SK-N-SH (cell line): ENCODE measurements at regions not wholly inside any gene's neighbourhood (a gene's known extent, or its start where the extent isn't known, plus 50 kb on each side); places are given as distances from the start of the nearest gene placed in this dataset.

ENCODE experiments used
- CTCF ChIA-PET: fragments of 300-600, 350-600 bp; formaldehyde crosslinking; extraction: SDS; loops from one replicate; lab custom pipeline; 2021; lab: Yijun Ruan, JAX
- POLR2A ChIA-PET: fragments of 350-600 bp; sonication (Branson Sonifier 250); formaldehyde crosslinking; extraction: SDS; loops from one replicate; lab custom pipeline; 2020; ENCODE audit warnings: antibody characterized with exemption, inconsistent platforms; lab: Yijun Ruan, JAX
- DNase-seq: peaks from one replicate; pipeline ENCODE4 v3.0.0; 2012
- H2AFZ ChIP-seq: fragments of 200-600 bp; sonication (generic); 2 replicates; pipeline ENCODE4 v1.8.1; 2016; ENCODE audit warnings: antibody characterized with exemption, mild to moderate bottlenecking, low read depth
- H3F3A ChIP-seq: fragments of 200-600 bp; sonication (generic); replicated peaks from 2 replicates; pipeline ENCODE3; 2016; ENCODE audit warnings: antibody characterized with exemption, mild to moderate bottlenecking; ENCODE audit not compliant: insufficient read depth
- H3K27ac ChIP-seq, 2 experiments: fragments of 200-500 bp in 1 of 2; fragments of 200-600 bp in 1 of 2; sonication (Bioruptor generic) in 1 of 2; sonication (generic), shearing (Covaris generic) in 1 of 2; 2 replicates each; pipeline versions ENCODE4 v1.5.1 to v1.6.1; 2014 to 2016; ENCODE audit warnings: low read depth in 2 of 2, inconsistent platforms in 1 of 2, low read length in 1 of 2, mild to moderate bottlenecking in 1 of 2, mixed read lengths in 1 of 2
- H3K27me3 ChIP-seq: fragments of 200-600 bp; sonication (generic), shearing (Covaris generic); 2 replicates; pipeline ENCODE4 v1.6.1; 2016; ENCODE audit warnings: mixed run types; ENCODE audit not compliant: insufficient read depth
- H3K36me3 ChIP-seq, 2 experiments: fragments of 200-500 bp in 1 of 2; fragments of 200-600 bp in 1 of 2; sonication (Bioruptor generic) in 1 of 2; sonication (generic) in 1 of 2; replicated peaks in 1 of 2; 2 replicates each; pipeline versions ENCODE3 to v1.5.1; 2014 to 2016; ENCODE audit warnings: low read length in 1 of 2, mild to moderate bottlenecking in 1 of 2; ENCODE audit not compliant: insufficient read depth in 2 of 2, control insufficient read depth in 1 of 2
- H3K4me1 ChIP-seq, 2 experiments: fragments of 200-500 bp in 1 of 2; fragments of 200-600 bp in 1 of 2; sonication (Bioruptor generic) in 1 of 2; sonication (generic), shearing (Covaris generic) in 1 of 2; 2 replicates each; pipeline versions ENCODE4 v1.5.1 to v1.6.1; 2014 to 2016; ENCODE audit warnings: low read depth in 1 of 2, low read length in 1 of 2, mixed run types in 1 of 2; ENCODE audit not compliant: insufficient read depth in 2 of 2, control insufficient read depth in 1 of 2
- H3K4me2 ChIP-seq: fragments of 200-600 bp; sonication (generic), shearing (Covaris generic); 2 replicates; pipeline ENCODE4 v1.6.1; 2017; ENCODE audit warnings: mixed run types
- H3K4me3 ChIP-seq, 2 experiments: fragments of 200-500 bp in 1 of 2; fragments of 200-600 bp in 1 of 2; sonication (Bioruptor generic) in 1 of 2; sonication (generic), shearing (Covaris generic) in 1 of 2; 2 replicates each; pipeline versions ENCODE4 v1.5.1 to v1.8.1; 2014 to 2016; ENCODE audit warnings: low read depth in 2 of 2, inconsistent platforms in 1 of 2, low read length in 1 of 2, mild to moderate bottlenecking in 1 of 2, mixed read lengths in 1 of 2, moderate library complexity in 1 of 2
- H3K79me2 ChIP-seq: fragments of 200-600 bp; sonication (generic); 2 replicates; pipeline ENCODE4 v1.8.1; 2017; ENCODE audit warnings: mild to moderate bottlenecking; ENCODE audit not compliant: insufficient read depth
- H3K9ac ChIP-seq: fragments of 200-600 bp; sonication (generic); 2 replicates; pipeline ENCODE4 v1.6.1; 2017; ENCODE audit warnings: mixed run types
- H3K9me2 ChIP-seq: fragments of 200-600 bp; sonication (generic); 2 replicates; pipeline ENCODE4 v1.6.1; 2017; ENCODE audit warnings: mixed run types
- H3K9me3 ChIP-seq: fragments of 200-600 bp; sonication (generic); 2 replicates; pipeline ENCODE4 v1.6.1; 2017; ENCODE audit warnings: mixed run types, mild to moderate bottlenecking, moderate library complexity
- H4K20me1 ChIP-seq: fragments of 200-600 bp; sonication (generic); 2 replicates; pipeline ENCODE4 v1.6.1; 2017; ENCODE audit warnings: mild to moderate bottlenecking, mixed run types; ENCODE audit not compliant: insufficient read depth
- CHD2 ChIP-seq: fragments of 150-350 bp; IDR thresholded peaks from 2 replicates; pipeline ENCODE4 v1.6.1; 2018; ENCODE audit warnings: low read length; ENCODE audit not compliant: partially characterized antibody
- CTCF ChIP-seq: fragments of 200-600 bp; sonication (generic); IDR thresholded peaks from 2 replicates; pipeline ENCODE4 v1.6.1; 2017; ENCODE audit warnings: antibody characterized with exemption, mild to moderate bottlenecking, moderate library complexity
- ELF1 ChIP-seq: IDR thresholded peaks from 2 replicates; pipeline ENCODE4 v1.4.0; 2012
- IRF3 ChIP-seq: fragments of 150-350 bp; IDR thresholded peaks from 2 replicates; pipeline ENCODE4 v1.6.1; 2016; ENCODE audit warnings: mild to moderate bottlenecking, low read depth, low read length
- MEF2A ChIP-seq: IDR thresholded peaks from 2 replicates; pipeline ENCODE4 v1.4.0; 2012; ENCODE audit warnings: low read depth, borderline replicate concordance
- NFIC ChIP-seq: IDR thresholded peaks from 2 replicates; pipeline ENCODE4 v1.4.0; 2012; ENCODE audit warnings: borderline replicate concordance
- POLR2AphosphoS5 ChIP-seq: IDR thresholded peaks from 2 replicates; pipeline ENCODE4 v1.6.1; 2012; ENCODE audit warnings: low read depth, low read length
- REST ChIP-seq: IDR thresholded peaks from 2 replicates; pipeline ENCODE4 v1.6.1; 2012; ENCODE audit warnings: mild to moderate bottlenecking, low read depth, low read length, moderate library complexity
- SIN3A ChIP-seq: IDR thresholded peaks from 2 replicates; pipeline ENCODE4 v1.6.1; 2012; ENCODE audit warnings: low read depth, mild to moderate bottlenecking, low read length, moderate library complexity, borderline replicate concordance
- TAF1 ChIP-seq: IDR thresholded peaks from 2 replicates; pipeline ENCODE4 v1.6.1; 2012; ENCODE audit warnings: low read depth, mild to moderate bottlenecking, low read length, moderate library complexity, borderline replicate concordance
- TEAD4 ChIP-seq: IDR thresholded peaks from 2 replicates; pipeline ENCODE4 v1.4.0; 2012; ENCODE audit warnings: mild to moderate bottlenecking, borderline replicate concordance; ENCODE audit not compliant: insufficient read depth
- ZBTB33 ChIP-seq: IDR thresholded peaks from 2 replicates; pipeline ENCODE4 v1.4.0; 2012; ENCODE audit warnings: low read depth, borderline replicate concordance
- WGBS: methylation state at CpG from one replicate; pipeline ENCODE4 v1.1.6; 2017; ENCODE audit warnings: low lambda C conversion rate; 5-methylcytosine and 5-hydroxymethylcytosine counted together

GRCh38 chr2:42934580-42935186 is 142.3 kb upstream of the HAAO start:
- Histone ChIP-seq H3K36me3 (no peaks in the 10 kb centered on the region), H3K27me3 (no peaks in the 10 kb centered on the region), H3K4me1 (peaks cover 3 to 28% of the 10 kb centered on the region in 2 experiments; a peak in 2 of 4 replicates), H4K20me1 (no peaks in the 10 kb centered on the region), H3K4me2 (no peak overlapping the region), H2AFZ (no peak overlapping the region), H3K9me3 (no peaks in the 10 kb centered on the region), H3F3A (no peaks in the 10 kb centered on the region), H3K9ac (no peak overlapping the region), H3K27ac (no peak overlapping the region), H3K79me2 (no peaks in the 10 kb centered on the region), H3K4me3 (no peak overlapping the region), H3K9me2 (no peaks in the 10 kb centered on the region)
- ChIA-PET CTCF (interaction anchor here (0.9 to 10.1 kb wide), 6 partner anchors 10 to 550 kb away, joined by 3 to 96 read pairs (median 8); no protein-coding TSS in a partner anchor), POLR2A (no interaction called here)
- no peak for TF ChIP-seq NFIC
- TF ChIP-seq REST = no peak
- TF ChIP-seq TAF1 = no peak
- no peak for DNase-seq
- 84% methylated on average over 14 of the region's 14 CpGs for WGBS

GRCh38 chr2:42933824-42934254 is 141.5 kb upstream of the HAAO start:
- H3K27ac ChIP-seq = no peak overlapping the region
- H3K36me3 ChIP-seq = no peaks in the 10 kb centered on the region
- H4K20me1 ChIP-seq = no peaks in the 10 kb centered on the region
- no peaks in the 10 kb centered on the region for H3K9me2 ChIP-seq
- DNase-seq = no peak
- H3K4me2 ChIP-seq = no peak overlapping the region
- no peak overlapping the region for H2AFZ ChIP-seq
- ChIA-PET CTCF (interaction anchor here (0.7 to 10.1 kb wide), 8 partner anchors 10 to 551 kb away, joined by 3 to 96 read pairs (median 10); no protein-coding TSS in a partner anchor), POLR2A (no interaction called here)
- H3K27me3 ChIP-seq = no peaks in the 10 kb centered on the region
- H3K9ac ChIP-seq = no peak overlapping the region
- H3F3A ChIP-seq = no peaks in the 10 kb centered on the region
- no peaks in the 10 kb centered on the region for H3K79me2 ChIP-seq
- H3K9me3 ChIP-seq = no peaks in the 10 kb centered on the region
- H3K4me3 ChIP-seq = no peak overlapping the region
- 91% methylated on average over 8 of the region's 8 CpGs for WGBS
- peaks cover 3 to 28% of the 10 kb centered on the region in 2 experiments; a peak in 2 of 4 replicates for H3K4me1 ChIP-seq
- TF ChIP-seq ZBTB33 = no peak
- no peak for TF ChIP-seq CHD2
- TF ChIP-seq MEF2A = no peak
- TF ChIP-seq CTCF = no peak
- no peak for TF ChIP-seq IRF3
- no peak for TF ChIP-seq TEAD4
- TF ChIP-seq SIN3A = no peak
- no peak for TF ChIP-seq REST
- TF ChIP-seq ELF1 = no peak
- no peak for TF ChIP-seq POLR2AphosphoS5
